H9 (cell line): ENCODE measurements at regions not wholly inside any gene's neighbourhood (a gene's known extent, or its start where the extent isn't known, plus 50 kb on each side); places are given as distances from the start of the nearest gene placed in this dataset.
"Not testable (repeated sequence)": the region's sequence is repeated elsewhere in the genome, so short reads cannot be mapped to it uniquely, and the experiment has no call there.

Source experiments
- DNase-seq: peaks from one replicate; pipeline ENCODE4 v3.0.0-alpha.2; 2017
- H2AFZ ChIP-seq: one replicate; pipeline ENCODE4 v1.6.1; 2013; ENCODE audit warnings: mild to moderate bottlenecking, low read length, control low read depth, moderate library complexity
- H2AK5ac ChIP-seq: 2 replicates; pipeline ENCODE4 v1.6.1; 2013; ENCODE audit warnings: low read length, control low read depth, mixed read lengths; ENCODE audit not compliant: insufficient read length
- H2BK120ac ChIP-seq: one replicate; pipeline ENCODE4 v1.6.1; 2013; ENCODE audit warnings: low read depth, mild to moderate bottlenecking, low read length, control low read depth, inconsistent platforms; ENCODE audit not compliant: poor library complexity, severe bottlenecking
- H2BK12ac ChIP-seq: 2 replicates; pipeline ENCODE4 v1.6.1; 2013; ENCODE audit warnings: low read length, control low read depth, mixed read lengths, low read depth; ENCODE audit not compliant: insufficient read length
- H2BK15ac ChIP-seq: 2 replicates; pipeline ENCODE4 v1.6.1; 2013; ENCODE audit warnings: low read depth, low read length, control low read depth
- H2BK20ac ChIP-seq: one replicate; pipeline ENCODE4 v1.6.1; 2013; ENCODE audit warnings: low read depth, mild to moderate bottlenecking, low read length, control low read depth, inconsistent platforms; ENCODE audit not compliant: poor library complexity, severe bottlenecking
- H2BK5ac ChIP-seq: 2 replicates; pipeline ENCODE4 v1.6.1; 2013; ENCODE audit warnings: low read length, control low read depth, mixed read lengths; ENCODE audit not compliant: insufficient read length
- H3K14ac ChIP-seq: 2 replicates; pipeline ENCODE4 v1.6.1; 2013; ENCODE audit warnings: low read length, control low read depth; ENCODE audit not compliant: insufficient read depth
- H3K18ac ChIP-seq: 2 replicates; pipeline ENCODE4 v1.6.1; 2013; ENCODE audit warnings: low read depth, mild to moderate bottlenecking, mixed read lengths, low read length, control low read depth; ENCODE audit not compliant: insufficient read length
- H3K23ac ChIP-seq: 2 replicates; pipeline ENCODE4 v1.6.1; 2013; ENCODE audit warnings: low read length, control low read depth, mixed read lengths, low read depth; ENCODE audit not compliant: insufficient read length
- H3K23me2 ChIP-seq: 2 replicates; pipeline ENCODE4 v1.6.1; 2013; ENCODE audit warnings: low read depth, mild to moderate bottlenecking, mixed read lengths, low read length, control low read depth; ENCODE audit not compliant: insufficient read length, poor library complexity, severe bottlenecking
- H3K27ac ChIP-seq: 2 replicates; pipeline ENCODE4 v1.5.1; 2013; ENCODE audit warnings: low read length, control low read depth, mixed read lengths, low read depth; ENCODE audit not compliant: insufficient read length
- H3K27me3 ChIP-seq: 2 replicates; pipeline ENCODE4 v1.6.1; 2013; ENCODE audit warnings: low read length, control low read depth, inconsistent platforms; ENCODE audit not compliant: insufficient read depth
- H3K4ac ChIP-seq: 2 replicates; pipeline ENCODE4 v1.6.1; 2013; ENCODE audit warnings: low read depth, mild to moderate bottlenecking, control low read depth, inconsistent platforms, low read length, moderate library complexity
- H3K4me1 ChIP-seq: 2 replicates; pipeline ENCODE4 v1.6.1; 2013; ENCODE audit warnings: low read length, control low read depth, inconsistent platforms; ENCODE audit not compliant: insufficient read depth
- H3K4me2 ChIP-seq: 2 replicates; pipeline ENCODE4 v1.6.1; 2013; ENCODE audit warnings: low read length, control low read depth, mixed read lengths; ENCODE audit not compliant: insufficient read length, insufficient read depth
- H3K56ac ChIP-seq: 2 replicates; pipeline ENCODE4 v1.6.1; 2013; ENCODE audit warnings: low read depth, mild to moderate bottlenecking, mixed read lengths, low read length, control low read depth; ENCODE audit not compliant: insufficient read length
- H3K79me1 ChIP-seq: 2 replicates; pipeline ENCODE4 v1.6.1; 2013; ENCODE audit warnings: low read depth, mild to moderate bottlenecking, moderate library complexity, low read length, control low read depth, inconsistent platforms; ENCODE audit not compliant: insufficient read depth, poor library complexity, severe bottlenecking
- H3K79me2 ChIP-seq: 2 replicates; pipeline ENCODE4 v1.6.1; 2013; ENCODE audit warnings: low read length, control low read depth, inconsistent platforms; ENCODE audit not compliant: insufficient read depth
- H3K9ac ChIP-seq: 2 replicates; pipeline ENCODE4 v1.6.1; 2013; ENCODE audit warnings: low read length, control low read depth, mixed read lengths; ENCODE audit not compliant: insufficient read length; ENCODE audit errors: extremely low read depth
- H3K9me3 ChIP-seq: one replicate; pipeline ENCODE4 v1.6.1; 2013; ENCODE audit warnings: low read depth, low read length, inconsistent platforms; ENCODE audit not compliant: control insufficient read depth
- H3T11ph ChIP-seq: one replicate; pipeline ENCODE4 v1.6.1; 2013; ENCODE audit warnings: mild to moderate bottlenecking, low read length, control low read depth, inconsistent platforms
- H4K20me1 ChIP-seq: one replicate; pipeline ENCODE4 v1.6.1; 2013; ENCODE audit not compliant: control insufficient read depth, insufficient read length, insufficient read depth
- H4K5ac ChIP-seq: 2 replicates; pipeline ENCODE4 v1.6.1; 2013; ENCODE audit warnings: low read depth, mild to moderate bottlenecking, mixed read lengths, low read length, control low read depth; ENCODE audit not compliant: insufficient read length
- H4K8ac ChIP-seq: replicated peaks from 2 replicates; pipeline ENCODE4 v1.6.1; 2013; ENCODE audit warnings: low read length, control low read depth, mixed read lengths, low read depth; ENCODE audit not compliant: insufficient read length
- H4K91ac ChIP-seq: 2 replicates; pipeline ENCODE4 v1.6.1; 2013; ENCODE audit warnings: low read depth, mild to moderate bottlenecking, moderate library complexity, mixed read lengths, low read length, control low read depth; ENCODE audit not compliant: insufficient read length
- H3K27ac Mint-ChIP-seq, 3 experiments: 2 replicates in 2 of 3; 3 replicates in 1 of 3; pipeline ENCODE4 v1.8.0; 2020 to 2021; ENCODE audit warnings: mixed read lengths in 3 of 3, mild to moderate bottlenecking in 1 of 3, moderate library complexity in 1 of 3
- H3K27me3 Mint-ChIP-seq: 2 replicates; pipeline ENCODE4 v1.8.0; 2021; ENCODE audit warnings: low read depth, mild to moderate bottlenecking, moderate library complexity, mixed read lengths
- H3K36me3 Mint-ChIP-seq, 3 experiments: 2 replicates in 2 of 3; 3 replicates in 1 of 3; pipeline ENCODE4 v1.8.0; 2020 to 2021; ENCODE audit warnings: low read depth in 3 of 3, mixed read lengths in 3 of 3; ENCODE audit not compliant: insufficient read depth in 1 of 3
- H3K4me1 Mint-ChIP-seq, 2 experiments: 2 replicates each; pipeline ENCODE4 v1.8.0; 2020; ENCODE audit warnings: mixed read lengths in 2 of 2
- H3K4me3 Mint-ChIP-seq, 2 experiments: 2 replicates in 1 of 2; 3 replicates in 1 of 2; pipeline ENCODE4 v1.8.0; 2020 to 2021; ENCODE audit warnings: mild to moderate bottlenecking in 2 of 2, mixed read lengths in 2 of 2, moderate library complexity in 1 of 2
- H3K9me3 Mint-ChIP-seq, 2 experiments: 2 replicates in 1 of 2; 3 replicates in 1 of 2; pipeline ENCODE4 v1.8.0; 2020; ENCODE audit warnings: mild to moderate bottlenecking in 2 of 2, mixed read lengths in 2 of 2, moderate library complexity in 1 of 2
- CTCF ChIP-seq: fragments of 200-600 bp; sonication (generic); conservative IDR thresholded peaks from 3 replicates; pipeline ENCODE4 v1.8.0; 2021; ENCODE audit warnings: antibody characterized with exemption, mild to moderate bottlenecking
- WGBS: extraction: QIAGEN DNeasy Blood & Tissue Kit; methylation state at CpG from one replicate; pipeline ENCODE4 v1.1.7; 2013; ENCODE audit warnings: missing lambda C conversion rate, low lambda C conversion rate, mixed read lengths; ENCODE audit not compliant: insufficient read length; ENCODE audit errors: extremely low coverage; 5-methylcytosine and 5-hydroxymethylcytosine counted together

GRCh38 chr15:87669846-87670245, 586.7 kb downstream of the NTRK3 start:
- Histone ChIP-seq H3K79me1 (no peaks in the 10 kb centered on the region), H3K4me1 (no peaks in the 10 kb centered on the region), H3K56ac (no peak overlapping the region), H3K9me3 (no peaks in the 10 kb centered on the region), H2BK20ac (no peak overlapping the region), H2BK5ac (no peak overlapping the region), H4K5ac (no peak overlapping the region), H4K8ac (no peak overlapping the region), H3K79me2 (no peaks in the 10 kb centered on the region), H3K27ac (no peak overlapping the region), H3K23me2 (no peaks in the 10 kb centered on the region), H4K20me1 (no peaks in the 10 kb centered on the region), H3K27me3 (no peaks in the 10 kb centered on the region), H2BK120ac (no peak overlapping the region), H2AFZ (no peak overlapping the region), H3K23ac (no peak overlapping the region), H2AK5ac (no peak overlapping the region), H3K14ac (no peak overlapping the region), H2BK15ac (no peak overlapping the region), H3K4me2 (no peak overlapping the region), H2BK12ac (no peak overlapping the region), H3K9ac (no peak overlapping the region), H3K4ac (no peak overlapping the region), H3K18ac (no peak overlapping the region), H4K91ac (no peak overlapping the region), H3T11ph (no peak overlapping the region)
- Mint-ChIP-seq H3K4me3 (no peak overlapping the region), H3K9me3 (peaks cover 13 to 20% of the 10 kb centered on the region in 2 experiments), H3K36me3 (peaks cover 0 to 9% (median 7%) of the 10 kb centered on the region in 3 experiments; a peak in 5 of 7 replicates), H3K4me1 (peaks cover 3 to 5% of the 10 kb centered on the region in 2 experiments; a peak in 3 of 4 replicates), H3K27ac (no peak overlapping the region), H3K27me3 (no peaks in the 10 kb centered on the region; the same call in none of the 2 replicates)
- WGBS: no CpG with 5 or more reads among the region's 6 CpGs
- DNase-seq: no peak
- TF ChIP-seq CTCF: no peak

GRCh38 chr15:87668768-87669564, 587.6 kb downstream of the NTRK3 start:
- not testable (repeated sequence) for DNase-seq

More at GRCh38 chr15:87668768-87669564, 587.6 kb downstream of the NTRK3 start:
- H4K8ac ChIP-seq, H3K23me2 ChIP-seq, H2AK5ac ChIP-seq, H3T11ph ChIP-seq, H4K20me1 ChIP-seq, H3K9me3 ChIP-seq, H3K36me3 Mint-ChIP-seq, H3K4ac ChIP-seq, H3K4me1 ChIP-seq, H3K27ac Mint-ChIP-seq, H3K27me3 ChIP-seq, H3K4me2 ChIP-seq, H3K18ac ChIP-seq, H3K14ac ChIP-seq, H2BK12ac ChIP-seq, H3K79me2 ChIP-seq, H2BK15ac ChIP-seq, H3K27me3 Mint-ChIP-seq, H3K4me3 Mint-ChIP-seq, H2BK5ac ChIP-seq, H3K9ac ChIP-seq, H4K5ac ChIP-seq, H3K56ac ChIP-seq, H4K91ac ChIP-seq, H2BK20ac ChIP-seq, H2BK120ac ChIP-seq, H3K27ac ChIP-seq, H2AFZ ChIP-seq, H3K79me1 ChIP-seq, H3K4me1 Mint-ChIP-seq, H3K23ac ChIP-seq: not testable (repeated sequence)
- H3K9me3 Mint-ChIP-seq: peaks cover 13 to 22% of the 10 kb centered on the region in 2 experiments
- no CpG with 5 or more reads among the region's 8 CpGs for WGBS
